Loucy (cell line): ENCODE measurements at regions not wholly inside any gene's neighbourhood (a gene's known extent, or its start where the extent isn't known, plus 50 kb on each side); places are given as distances from the start of the nearest gene placed in this dataset.

Source experiments
- CTCF ChIP-seq: fragments of 200-600 bp; sonication (generic); conservative IDR thresholded peaks from 2 replicates; pipeline ENCODE4 v1.5.1; 2014; ENCODE audit warnings: mild to moderate bottlenecking, antibody characterized with exemption, low read length
- EZH2phosphoT487 ChIP-seq: fragments of 200-600 bp; IDR thresholded peaks from 2 replicates; pipeline ENCODE4 v1.6.1; 2018; ENCODE audit warnings: antibody characterized with exemption, mild to moderate bottlenecking, moderate library complexity, borderline replicate concordance

- no peak for TF ChIP-seq CTCF
- no peak for TF ChIP-seq EZH2phosphoT487
Measured at GRCh38 chr6:169909113-169909512, 157.7 kb downstream of the ERMARD start.
